Activated T-cell treated with anti-CD3 and anti-CD28 coated beads, Interleukin-2, amount 50 U/mL, for 72 hours (primary cell): ENCODE measurements at regions not wholly inside any gene's neighbourhood (a gene's known extent, or its start where the extent isn't known, plus 50 kb on each side); places are given as distances from the start of the nearest gene placed in this dataset.

Source experiments
- ATAC-seq, 2 donors: fragments of 150-1000 bp; cut with Tn5 transposase; replicated peaks in 1 of 2; 2 replicates each; pipeline ENCODE4 v1.10.0; 2021; ENCODE audit warnings: moderate library complexity in 2 of 2, mild to moderate bottlenecking in 1 of 2
- DNase-seq, 2 donors: peaks; one replicate each; pipeline ENCODE4 v3.0.0; 2021 to 2022; ENCODE audit warnings: mixed read lengths in 1 of 2
- H3K27ac Mint-ChIP-seq: one replicate; pipeline ENCODE4 v1.8.0; 2022; ENCODE audit warnings: mild to moderate bottlenecking, moderate library complexity, mixed read lengths
- H3K27me3 Mint-ChIP-seq: one replicate; pipeline ENCODE4 v1.8.0; 2022; ENCODE audit warnings: low read depth, mixed read lengths
- H3K36me3 Mint-ChIP-seq, 2 donors: one replicate each; pipeline ENCODE4 v1.8.0; 2022; ENCODE audit warnings: mixed read lengths in 2 of 2, mild to moderate bottlenecking in 1 of 2; ENCODE audit not compliant: insufficient read depth in 2 of 2
- H3K4me1 Mint-ChIP-seq: one replicate; pipeline ENCODE4 v1.8.0; 2022; ENCODE audit warnings: low read depth, mixed read lengths
- H3K4me3 Mint-ChIP-seq, 2 donors: one replicate each; pipeline ENCODE4 v1.8.0; 2022; ENCODE audit warnings: mild to moderate bottlenecking in 2 of 2, mixed read lengths in 2 of 2, moderate library complexity in 2 of 2
- H3K9me3 Mint-ChIP-seq, 2 donors: one replicate each; pipeline ENCODE4 v1.8.0; 2022; ENCODE audit warnings: mixed read lengths in 2 of 2

GRCh38 chr13:104460554-104460953, 1394.3 kb upstream of the SLC10A2 start:
- peaks cover 0 to 8% of the 10 kb centered on the region in 2 donors for H3K9me3 Mint-ChIP-seq
- DNase-seq (no peak), ATAC-seq (no peak)
- H3K27me3 Mint-ChIP-seq, result no peaks in the 10 kb centered on the region
- H3K4me1 Mint-ChIP-seq, result no peaks in the 10 kb centered on the region
- H3K36me3 Mint-ChIP-seq, result peaks cover 0 to 2% of the 10 kb centered on the region in 2 donors
- no peak overlapping the region for H3K27ac Mint-ChIP-seq
- no peak overlapping the region for H3K4me3 Mint-ChIP-seq

GRCh38 chr13:104450006-104450405, 1383.8 kb upstream of the SLC10A2 start:
- no peak overlapping the region for H3K27ac Mint-ChIP-seq
- ATAC-seq (no peak), DNase-seq (no peak)
- H3K36me3 Mint-ChIP-seq, result no peaks in the 10 kb centered on the region
- no peaks in the 10 kb centered on the region for H3K4me1 Mint-ChIP-seq
- no peak overlapping the region for H3K4me3 Mint-ChIP-seq
- no peaks in the 10 kb centered on the region for H3K27me3 Mint-ChIP-seq
- H3K9me3 Mint-ChIP-seq, result peaks cover 10 to 19% of the 10 kb centered on the region in 2 donors

DNA sequence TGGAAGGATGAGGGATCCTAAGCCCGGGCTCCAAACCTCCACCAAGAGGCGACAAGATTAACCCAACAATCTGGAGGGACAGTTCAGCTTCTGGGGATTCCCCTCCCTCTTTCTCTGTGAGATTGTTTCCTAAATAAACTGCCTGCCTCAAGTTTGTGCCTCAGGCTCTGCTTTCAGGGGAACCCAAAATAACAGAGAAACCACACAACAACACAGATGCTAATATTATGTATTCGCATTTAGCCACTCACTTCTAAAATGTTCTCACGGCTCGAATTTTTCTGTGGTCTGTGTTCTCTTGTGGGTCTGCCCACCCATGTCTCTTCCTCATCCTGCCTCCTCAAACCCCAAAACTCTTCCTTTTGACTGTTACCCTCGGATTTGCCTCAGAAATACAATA, 1381.1 kb upstream of the SLC10A2 start:
- peaks cover 0 to 1% of the 10 kb centered on the region in 2 donors for H3K36me3 Mint-ChIP-seq
- no peaks in the 10 kb centered on the region for H3K27me3 Mint-ChIP-seq
- no peak overlapping the region for H3K27ac Mint-ChIP-seq
- DNase-seq (no peak), ATAC-seq (no peak)
- H3K9me3 Mint-ChIP-seq, result peaks cover 12 to 26% of the 10 kb centered on the region in 2 donors
- H3K4me3 Mint-ChIP-seq, result no peak overlapping the region
- H3K4me1 Mint-ChIP-seq, result no peaks in the 10 kb centered on the region

- no peak overlapping the region for H3K4me3 Mint-ChIP-seq
- ATAC-seq (no peak), DNase-seq (no peak)
Observed at GRCh38 chr13:104442536-104442935, 1376.3 kb upstream of the SLC10A2 start.

DNA sequence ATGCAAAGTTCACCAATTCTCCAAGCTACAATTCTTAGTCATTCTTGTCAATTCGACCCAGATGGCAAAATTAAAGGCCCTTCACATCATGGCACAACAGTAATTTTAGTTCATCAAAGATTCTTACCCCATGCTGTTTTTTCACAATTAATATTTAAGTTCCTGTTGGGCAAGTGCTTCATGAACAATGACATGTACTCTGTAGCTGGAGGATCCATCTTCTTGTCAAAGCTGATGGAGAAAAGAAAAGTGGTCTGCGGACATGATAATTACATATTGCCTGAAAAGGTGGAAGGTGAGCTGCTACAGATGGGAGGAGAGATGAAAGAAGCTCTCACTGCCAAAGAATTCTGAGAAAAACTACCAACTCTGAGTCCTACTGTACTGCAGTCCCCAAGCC, 1370.3 kb upstream of the SLC10A2 start:
- no peak overlapping the region for H3K27ac Mint-ChIP-seq
- no peak for DNase-seq
- H3K9me3 Mint-ChIP-seq, result peaks cover 0 to 2% of the 10 kb centered on the region in 2 donors
- H3K27me3 Mint-ChIP-seq, result no peaks in the 10 kb centered on the region
- no peak for ATAC-seq
- H3K4me3 Mint-ChIP-seq, result no peak overlapping the region
- H3K4me1 Mint-ChIP-seq, result no peaks in the 10 kb centered on the region
- H3K36me3 Mint-ChIP-seq, result no peaks in the 10 kb centered on the region

More at GRCh38 chr13:104442536-104442935, 1376.3 kb upstream of the SLC10A2 start:
- Mint-ChIP-seq H3K9me3 (peaks cover 4 to 14% of the 10 kb centered on the region in 2 donors), H3K36me3 (peaks cover 0 to 1% of the 10 kb centered on the region in 2 donors), H3K4me1 (no peaks in the 10 kb centered on the region), H3K27ac (no peak overlapping the region), H3K27me3 (no peaks in the 10 kb centered on the region)

DNA sequence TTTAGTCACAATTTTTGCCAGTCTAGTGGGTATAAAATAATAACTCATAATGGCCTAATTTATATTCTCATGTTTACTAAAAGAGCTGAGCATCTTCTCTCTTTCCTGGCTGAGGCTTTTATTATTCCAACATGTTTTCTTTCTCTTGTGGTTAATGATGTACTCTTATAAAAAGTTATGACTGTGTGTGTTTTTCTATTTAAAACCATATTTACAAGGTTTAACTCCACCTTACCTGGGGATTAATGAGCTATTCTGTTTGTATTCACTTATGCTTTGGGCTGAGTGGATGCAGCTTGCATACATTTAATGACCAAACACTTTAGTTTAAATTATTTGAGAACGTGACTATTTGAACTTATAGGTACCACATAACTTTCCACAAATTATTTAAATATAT, 1365.7 kb upstream of the SLC10A2 start:
- Mint-ChIP-seq H3K4me3 (no peak overlapping the region), H3K4me1 (no peaks in the 10 kb centered on the region), H3K36me3 (no peaks in the 10 kb centered on the region), H3K27me3 (no peaks in the 10 kb centered on the region), H3K27ac (no peak overlapping the region), H3K9me3 (peaks cover 2 to 3% of the 10 kb centered on the region in 2 donors)
- DNase-seq (no peak), ATAC-seq (no peak)

- no peaks in the 10 kb centered on the region for H3K27me3 Mint-ChIP-seq
- peaks cover 0 to 3% of the 10 kb centered on the region in 2 donors for H3K9me3 Mint-ChIP-seq
- no peaks in the 10 kb centered on the region for H3K4me1 Mint-ChIP-seq
- no peak overlapping the region for H3K27ac Mint-ChIP-seq
- DNase-seq (no peak), ATAC-seq (no peak)
- H3K4me3 Mint-ChIP-seq, result no peak overlapping the region
- H3K36me3 Mint-ChIP-seq, result no peaks in the 10 kb centered on the region
Observed at GRCh38 chr13:104426435-104426834, 1360.2 kb upstream of the SLC10A2 start.

- no peaks in the 10 kb centered on the region for H3K9me3 Mint-ChIP-seq
- H3K27me3 Mint-ChIP-seq, result no peaks in the 10 kb centered on the region
- no peak overlapping the region for H3K4me3 Mint-ChIP-seq
- ATAC-seq (no peak), DNase-seq (no peak)
- no peak overlapping the region for H3K27ac Mint-ChIP-seq
- H3K36me3 Mint-ChIP-seq, result no peaks in the 10 kb centered on the region
- no peaks in the 10 kb centered on the region for H3K4me1 Mint-ChIP-seq
Observed at GRCh38 chr13:104422668-104423067, 1356.5 kb upstream of the SLC10A2 start.

DNA sequence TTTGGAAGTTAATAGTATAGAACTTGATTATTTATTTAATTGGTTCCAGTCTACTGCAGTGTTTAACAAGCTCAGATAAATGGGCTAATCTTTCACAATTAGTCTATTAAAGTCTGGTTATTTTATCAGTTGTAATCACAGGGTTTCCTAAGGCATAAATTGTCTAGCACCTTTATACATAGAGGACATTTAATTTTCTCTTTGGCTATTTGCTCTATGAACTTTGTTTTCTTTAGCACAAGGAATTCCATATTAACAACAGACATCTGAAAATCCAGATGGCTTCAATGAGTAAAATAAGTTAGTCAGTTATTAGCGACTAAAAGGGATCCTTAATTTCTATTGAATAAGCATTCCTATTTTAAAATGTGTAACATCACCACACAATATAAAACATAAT, 1350.8 kb upstream of the SLC10A2 start:
- Mint-ChIP-seq H3K4me1 (no peaks in the 10 kb centered on the region), H3K9me3 (peaks cover 0 to 2% of the 10 kb centered on the region in 2 donors)

DNA sequence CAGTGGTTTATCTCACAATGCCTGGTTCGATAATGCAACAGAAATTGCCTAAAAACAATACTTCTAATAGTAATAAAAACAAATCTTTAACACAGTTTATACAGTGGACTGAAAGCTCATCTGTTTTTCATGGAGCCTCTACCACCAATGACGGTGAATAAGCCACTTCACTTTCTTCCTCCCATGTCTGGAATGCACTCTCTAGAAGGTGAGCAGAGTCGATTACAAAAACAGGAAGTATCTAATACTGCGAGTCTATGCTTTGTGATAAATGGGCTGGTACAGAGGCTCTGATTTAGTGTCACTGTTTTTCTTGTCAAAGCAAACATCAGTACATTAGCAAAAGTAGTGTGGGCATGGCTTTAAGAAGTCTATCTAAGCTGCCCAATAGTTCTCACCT, 1348.6 kb upstream of the SLC10A2 start:
- no peak overlapping the region for H3K27ac Mint-ChIP-seq
- H3K27me3 Mint-ChIP-seq, result no peaks in the 10 kb centered on the region
- H3K9me3 Mint-ChIP-seq, result peaks cover 0 to 2% of the 10 kb centered on the region in 2 donors
- H3K4me1 Mint-ChIP-seq, result no peaks in the 10 kb centered on the region
- H3K36me3 Mint-ChIP-seq, result no peaks in the 10 kb centered on the region
- DNase-seq (no peak), ATAC-seq (no peak)
- no peak overlapping the region for H3K4me3 Mint-ChIP-seq

More for the DNA sequence above, 1350.8 kb upstream of the SLC10A2 start:
- no peak for DNase-seq
- H3K27ac Mint-ChIP-seq, result no peak overlapping the region
- ATAC-seq, result no peak
- H3K36me3 Mint-ChIP-seq, result no peaks in the 10 kb centered on the region
- H3K27me3 Mint-ChIP-seq, result no peaks in the 10 kb centered on the region
- H3K4me3 Mint-ChIP-seq, result no peak overlapping the region

- Mint-ChIP-seq H3K4me3 (no peak overlapping the region), H3K9me3 (peaks cover 0 to 2% of the 10 kb centered on the region in 2 donors), H3K4me1 (no peaks in the 10 kb centered on the region), H3K36me3 (no peaks in the 10 kb centered on the region), H3K27me3 (no peaks in the 10 kb centered on the region), H3K27ac (no peak overlapping the region)
- no peak for DNase-seq
- no peak for ATAC-seq
Observed at GRCh38 chr13:104414181-104414580, 1348.0 kb upstream of the SLC10A2 start.

DNA sequence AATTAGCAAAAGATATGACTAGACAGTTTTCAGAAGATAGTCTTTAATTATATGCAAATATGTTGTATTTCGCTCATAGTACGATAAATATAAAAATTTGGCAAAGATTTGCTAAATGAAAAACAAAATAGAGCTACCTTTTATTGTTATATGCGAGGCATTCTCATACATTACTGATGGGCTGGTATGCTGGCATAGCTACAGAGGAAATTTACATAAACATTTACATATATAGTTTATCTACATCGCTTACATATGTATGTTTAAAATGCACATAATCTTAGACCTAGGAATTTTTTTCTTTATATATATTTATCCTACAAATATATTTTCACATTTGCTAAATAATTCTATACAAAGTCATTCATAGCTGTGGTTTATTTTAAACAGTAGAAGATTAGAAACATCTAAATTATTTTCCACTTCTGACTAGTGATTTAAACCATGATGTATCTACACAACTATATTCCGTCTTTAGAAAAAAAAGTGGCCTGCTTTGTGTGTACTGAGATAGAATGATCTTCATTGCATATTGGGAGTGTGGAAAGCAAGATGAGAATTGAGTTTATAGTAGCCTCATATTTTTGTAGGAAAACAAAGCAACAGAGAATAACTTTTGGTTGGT, 1345.0 kb upstream of the SLC10A2 start:
- ATAC-seq (no peak), DNase-seq (no peak)
- Mint-ChIP-seq H3K4me1 (no peaks in the 10 kb centered on the region), H3K27ac (no peak overlapping the region), H3K36me3 (no peaks in the 10 kb centered on the region), H3K27me3 (no peaks in the 10 kb centered on the region), H3K9me3 (peaks cover 0 to 2% of the 10 kb centered on the region in 2 donors), H3K4me3 (no peak overlapping the region)

- no peaks in the 10 kb centered on the region for H3K36me3 Mint-ChIP-seq
- no peaks in the 10 kb centered on the region for H3K4me1 Mint-ChIP-seq
- ATAC-seq, result no peak
- H3K27me3 Mint-ChIP-seq, result no peaks in the 10 kb centered on the region
- H3K4me3 Mint-ChIP-seq, result no peak overlapping the region
- H3K9me3 Mint-ChIP-seq, result peaks cover 2% of the 10 kb centered on the region in 2 donors
- no peak for DNase-seq
- H3K27ac Mint-ChIP-seq, result no peak overlapping the region
Observed at GRCh38 chr13:104408733-104409132, 1342.5 kb upstream of the SLC10A2 start.

DNA sequence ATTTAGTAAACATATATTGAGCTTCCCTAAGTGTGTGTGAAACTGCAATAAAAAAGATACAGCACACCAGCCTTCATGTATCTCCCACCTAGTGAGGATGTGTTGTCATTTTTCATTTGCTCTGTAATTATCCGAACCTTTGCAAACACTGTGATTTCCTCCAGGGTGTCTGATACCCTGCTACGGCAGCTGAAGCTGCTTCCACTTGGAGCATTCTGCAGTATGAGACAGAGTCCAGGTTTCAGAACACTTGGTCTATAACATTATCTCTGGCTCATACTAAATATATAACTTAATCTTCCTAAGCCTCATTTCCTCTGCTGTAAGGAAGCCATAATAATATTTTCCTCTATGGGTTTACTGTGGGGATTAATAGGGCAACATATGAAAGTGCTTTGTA, 1338.1 kb upstream of the SLC10A2 start:
- no peak for DNase-seq
- Mint-ChIP-seq H3K27ac (no peak overlapping the region), H3K27me3 (no peaks in the 10 kb centered on the region), H3K4me1 (no peaks in the 10 kb centered on the region), H3K4me3 (no peak overlapping the region), H3K36me3 (no peaks in the 10 kb centered on the region), H3K9me3 (peaks cover 2% of the 10 kb centered on the region in 2 donors)
- no peak for ATAC-seq
